Stimulated activated CD4-positive, alpha-beta T cell treated with anti-CD3 and anti-CD28 coated beads, Interleukin-4, amount 100 ng/mL, for 24 hours (primary cell): ENCODE measurements at regions not wholly inside any gene's neighbourhood (a gene's known extent, or its start where the extent isn't known, plus 50 kb on each side); places are given as distances from the start of the nearest gene placed in this dataset.
"Not testable (repeated sequence)": the region's sequence is repeated elsewhere in the genome, so short reads cannot be mapped to it uniquely, and the experiment has no call there.

Source experiments
- DNase-seq: peaks from one replicate; pipeline ENCODE4 v3.0.0-alpha.2; 2020

- DNase-seq = no peak
These were observed 495.5 kb upstream of the SOX9 start for GRCh38 chr17:71625330-71625729.

- no peak for DNase-seq
These were observed 492.5 kb upstream of the SOX9 start for GRCh38 chr17:71628306-71628705.

GRCh38 chr17:71631483-71631882, 489.3 kb upstream of the SOX9 start:
- no peak for DNase-seq

- no peak for DNase-seq
These were observed 488.5 kb upstream of the SOX9 start for GRCh38 chr17:71632328-71632727.

GRCh38 chr17:71633391-71633849, 487.4 kb upstream of the SOX9 start:
- DNase-seq = no peak

GRCh38 chr17:71634376-71634775, 486.4 kb upstream of the SOX9 start:
- DNase-seq = no peak

- no peak for DNase-seq
These were observed 485.6 kb upstream of the SOX9 start for GRCh38 chr17:71635187-71635586.

GRCh38 chr17:71636644-71637043, 484.2 kb upstream of the SOX9 start:
- no peak for DNase-seq

GRCh38 chr17:71638668-71639067, 482.2 kb upstream of the SOX9 start:
- no peak for DNase-seq

- DNase-seq = no peak
These were observed 481.0 kb upstream of the SOX9 start for GRCh38 chr17:71639865-71640264.

- not testable (repeated sequence) for DNase-seq
These were observed 473.9 kb upstream of the SOX9 start for GRCh38 chr17:71646890-71647289.

GRCh38 chr17:71648342-71648741, 472.5 kb upstream of the SOX9 start:
- DNase-seq = not testable (repeated sequence)

GRCh38 chr17:71649941-71650350, 470.9 kb upstream of the SOX9 start:
- DNase-seq = no peak

- DNase-seq = no peak
These were observed 465.3 kb upstream of the SOX9 start for GRCh38 chr17:71655542-71655941.

GRCh38 chr17:71656964-71657858, 463.6 kb upstream of the SOX9 start:
- no peak for DNase-seq

- DNase-seq = no peak
These were observed 461.8 kb upstream of the SOX9 start for GRCh38 chr17:71658996-71659395.

GRCh38 chr17:71664861-71665260, 456.0 kb upstream of the SOX9 start:
- no peak for DNase-seq

GRCh38 chr17:71666047-71666446, 454.8 kb upstream of the SOX9 start:
- no peak for DNase-seq

GRCh38 chr17:71667661-71668060, 453.2 kb upstream of the SOX9 start:
- no peak for DNase-seq

GRCh38 chr17:71668807-71669206, 452.0 kb upstream of the SOX9 start:
- DNase-seq = no peak

- no peak for DNase-seq
These were observed 443.4 kb upstream of the SOX9 start for GRCh38 chr17:71677439-71677838.

GRCh38 chr17:71679832-71680231, 441.0 kb upstream of the SOX9 start:
- DNase-seq = no peak

GRCh38 chr17:71681427-71682173, 439.2 kb upstream of the SOX9 start:
- no peak for DNase-seq

GRCh38 chr17:71682174-71682494, 438.7 kb upstream of the SOX9 start:
- no peak for DNase-seq
